BE2C (cell line): ENCODE measurements at regions not wholly inside any gene's neighbourhood (a gene's known extent, or its start where the extent isn't known, plus 50 kb on each side); places are given as distances from the start of the nearest gene placed in this dataset.
A peak's percentile ranks its signal among the peaks of the same experiment; 100 is the strongest.

ENCODE experiments used
- DNase-seq: peaks from one replicate; pipeline ENCODE4 v3.0.0-alpha.2; 2020
- H3K27me3 ChIP-seq: fragments of 250-450 bp; sonication (Bioruptor Pico); 2 replicates; pipeline ENCODE4 v1.5.1; 2020; ENCODE audit warnings: mild to moderate bottlenecking
- H3K36me3 ChIP-seq: fragments of 250-450 bp; sonication (Bioruptor Pico); 2 replicates; pipeline ENCODE4 v1.5.1; 2020; ENCODE audit warnings: mild to moderate bottlenecking
- H3K4me1 ChIP-seq: fragments of 250-450 bp; sonication (Bioruptor Pico); 2 replicates; pipeline ENCODE4 v1.5.1; 2020
- H3K4me3 ChIP-seq: 2 replicates; pipeline ENCODE4 v1.5.1; 2011; ENCODE audit warnings: low read depth, low read length
- H3K9me3 ChIP-seq: fragments of 250-450 bp; sonication (Bioruptor Pico); 2 replicates; pipeline ENCODE4 v1.5.1; 2020
- TF ChIP-seq, protein P1 (sequence below): IDR thresholded peaks from 2 replicates; pipeline ENCODE4 v1.5.1; 2012; ENCODE audit warnings: mild to moderate bottlenecking, low read depth, low read length

DNA sequence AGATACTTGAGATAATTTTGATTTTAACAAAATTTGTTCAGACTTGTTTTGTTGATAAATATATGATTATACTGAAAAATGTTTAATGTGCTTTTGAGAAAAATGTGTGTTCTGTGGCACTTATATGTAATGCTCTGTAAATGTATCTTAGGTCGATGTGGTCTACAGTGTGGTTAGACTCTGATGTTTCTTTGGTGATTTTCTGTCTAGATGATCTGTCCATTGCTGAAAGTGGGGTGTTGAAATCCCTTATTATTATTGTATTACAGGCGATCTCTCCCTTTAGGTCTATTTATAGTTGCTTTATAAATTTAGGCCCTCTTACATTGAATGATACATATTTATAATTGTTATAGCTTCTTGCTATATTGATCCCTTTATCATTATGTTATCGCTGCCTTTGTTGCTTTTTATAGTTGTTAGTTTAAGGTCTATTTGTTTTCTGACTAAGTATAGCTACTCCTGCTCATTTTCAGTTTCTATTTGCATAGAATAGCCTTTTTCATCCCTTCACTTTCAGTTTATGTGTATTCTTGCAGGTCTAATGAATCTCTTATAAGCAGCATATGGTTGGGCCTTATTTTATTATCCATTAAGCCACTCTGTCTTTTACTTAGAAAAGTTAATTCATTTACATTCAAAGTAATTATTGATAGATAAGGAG, 124.3 kb downstream of the MRPS30 start:
- Histone ChIP-seq H3K27me3 (no peaks in the 10 kb centered on the region), H3K4me1 (no peaks in the 10 kb centered on the region), H3K4me3 (no peak overlapping the region), H3K9me3 (no peaks in the 10 kb centered on the region), H3K36me3 (no peaks in the 10 kb centered on the region)
- no peak for DNase-seq
- TF ChIP-seq, protein P1, sequence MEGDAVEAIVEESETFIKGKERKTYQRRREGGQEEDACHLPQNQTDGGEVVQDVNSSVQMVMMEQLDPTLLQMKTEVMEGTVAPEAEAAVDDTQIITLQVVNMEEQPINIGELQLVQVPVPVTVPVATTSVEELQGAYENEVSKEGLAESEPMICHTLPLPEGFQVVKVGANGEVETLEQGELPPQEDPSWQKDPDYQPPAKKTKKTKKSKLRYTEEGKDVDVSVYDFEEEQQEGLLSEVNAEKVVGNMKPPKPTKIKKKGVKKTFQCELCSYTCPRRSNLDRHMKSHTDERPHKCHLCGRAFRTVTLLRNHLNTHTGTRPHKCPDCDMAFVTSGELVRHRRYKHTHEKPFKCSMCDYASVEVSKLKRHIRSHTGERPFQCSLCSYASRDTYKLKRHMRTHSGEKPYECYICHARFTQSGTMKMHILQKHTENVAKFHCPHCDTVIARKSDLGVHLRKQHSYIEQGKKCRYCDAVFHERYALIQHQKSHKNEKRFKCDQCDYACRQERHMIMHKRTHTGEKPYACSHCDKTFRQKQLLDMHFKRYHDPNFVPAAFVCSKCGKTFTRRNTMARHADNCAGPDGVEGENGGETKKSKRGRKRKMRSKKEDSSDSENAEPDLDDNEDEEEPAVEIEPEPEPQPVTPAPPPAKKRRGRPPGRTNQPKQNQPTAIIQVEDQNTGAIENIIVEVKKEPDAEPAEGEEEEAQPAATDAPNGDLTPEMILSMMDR: no peak

DNA sequence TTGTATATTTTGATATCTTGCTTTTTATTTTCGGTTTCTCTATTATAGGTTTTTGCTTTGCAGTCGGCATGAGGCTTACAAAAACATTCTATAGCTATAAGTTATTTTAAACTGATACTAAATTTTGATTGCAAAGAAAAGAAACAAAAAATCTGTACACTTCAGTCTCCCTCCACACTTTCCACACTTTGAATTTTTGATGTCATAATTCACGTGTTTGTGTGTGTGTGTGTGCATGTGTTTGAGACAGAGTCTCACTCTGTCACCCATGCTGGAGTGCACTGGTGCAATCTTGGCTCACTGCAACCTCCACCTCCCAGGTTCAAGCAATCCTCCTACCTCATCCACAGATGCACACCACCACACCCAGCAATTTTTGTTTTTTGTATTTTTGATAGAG, 124.9 kb downstream of the MRPS30 start:
- no peaks in the 10 kb centered on the region for H3K27me3 ChIP-seq
- DNase-seq: no peak
- TF ChIP-seq, protein P1: no peak
- no peaks in the 10 kb centered on the region for H3K36me3 ChIP-seq
- no peak overlapping the region for H3K4me3 ChIP-seq
- no peaks in the 10 kb centered on the region for H3K9me3 ChIP-seq
- H3K4me1 ChIP-seq: no peaks in the 10 kb centered on the region

DNA sequence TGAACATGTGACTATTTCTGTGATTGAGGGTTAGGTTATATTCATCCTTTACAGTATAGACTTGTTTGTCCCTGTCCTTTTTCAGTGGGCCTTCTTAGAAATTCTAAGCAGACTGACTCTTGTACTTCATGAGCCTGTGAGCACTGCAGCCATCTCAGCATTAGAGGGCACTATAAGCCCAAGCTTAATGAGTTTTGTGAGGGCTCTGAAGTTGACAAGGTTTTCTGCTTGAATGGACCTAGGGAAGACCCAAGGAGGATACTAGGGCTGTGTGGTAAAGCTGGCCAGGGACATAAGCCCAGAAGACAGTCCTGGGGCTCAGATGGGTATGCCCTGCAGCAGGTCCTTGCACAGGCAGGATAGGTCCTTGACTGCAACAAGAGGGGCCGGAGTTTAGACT, 126.5 kb downstream of the MRPS30 start:
- H3K4me1 ChIP-seq: no peaks in the 10 kb centered on the region
- no peaks in the 10 kb centered on the region for H3K9me3 ChIP-seq
- DNase-seq: peak; percentile 35
- no peaks in the 10 kb centered on the region for H3K36me3 ChIP-seq
- no peaks in the 10 kb centered on the region for H3K27me3 ChIP-seq
- H3K4me3 ChIP-seq: no peak overlapping the region
- TF ChIP-seq, protein P1: peak; percentile 84

DNA sequence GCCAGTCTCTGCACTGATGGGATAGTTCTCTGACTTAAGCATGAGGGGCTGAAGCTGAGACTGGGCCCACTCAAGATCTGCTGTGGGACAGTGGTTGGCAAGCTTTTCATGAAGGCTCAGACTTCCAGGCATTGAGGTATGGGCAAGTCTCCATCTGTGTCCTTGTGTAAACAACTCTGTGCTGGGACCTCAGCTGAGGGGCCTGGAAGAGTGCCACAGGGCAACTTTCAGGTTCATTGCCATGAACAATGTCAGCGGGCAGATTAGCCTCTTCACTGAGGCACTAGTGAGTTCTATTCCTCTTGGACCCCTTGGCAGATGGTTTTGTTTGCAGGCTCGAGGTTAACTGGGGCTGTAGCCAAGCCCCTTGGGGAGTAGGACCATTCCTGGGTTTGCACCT, 127.1 kb downstream of the MRPS30 start:
- Histone ChIP-seq H3K36me3 (no peaks in the 10 kb centered on the region), H3K27me3 (no peaks in the 10 kb centered on the region), H3K4me3 (no peak overlapping the region), H3K9me3 (no peaks in the 10 kb centered on the region), H3K4me1 (no peaks in the 10 kb centered on the region)
- DNase-seq: no peak
- TF ChIP-seq, protein P1: no peak

DNA sequence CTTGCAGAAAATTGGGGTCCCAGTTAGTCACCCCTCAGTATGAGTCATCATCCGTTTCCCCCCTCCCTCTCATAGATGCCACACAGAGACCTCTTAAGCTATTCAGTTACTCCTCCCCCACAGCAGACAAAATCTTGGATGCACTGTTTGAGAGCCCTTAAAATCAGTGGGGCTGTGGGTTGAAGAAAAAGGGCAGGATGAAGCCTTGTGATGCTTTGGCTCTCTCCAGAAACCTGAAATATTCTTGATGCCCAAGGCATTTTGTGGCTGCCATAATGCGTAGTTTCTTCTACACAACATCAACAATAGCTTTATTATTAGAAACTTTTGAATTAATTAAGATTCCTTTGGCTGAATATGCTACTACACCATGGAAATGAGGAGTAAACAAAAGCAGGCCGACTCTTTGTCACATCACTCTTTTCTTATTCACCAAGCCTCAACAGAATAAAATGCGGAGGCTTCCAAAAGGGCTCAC, 133.8 kb downstream of the MRPS30 start:
- Histone ChIP-seq H3K4me3 (no peak overlapping the region), H3K4me1 (no peaks in the 10 kb centered on the region), H3K27me3 (no peaks in the 10 kb centered on the region), H3K9me3 (no peaks in the 10 kb centered on the region), H3K36me3 (no peaks in the 10 kb centered on the region)
- TF ChIP-seq, protein P1: no peak
- DNase-seq: no peak

DNA sequence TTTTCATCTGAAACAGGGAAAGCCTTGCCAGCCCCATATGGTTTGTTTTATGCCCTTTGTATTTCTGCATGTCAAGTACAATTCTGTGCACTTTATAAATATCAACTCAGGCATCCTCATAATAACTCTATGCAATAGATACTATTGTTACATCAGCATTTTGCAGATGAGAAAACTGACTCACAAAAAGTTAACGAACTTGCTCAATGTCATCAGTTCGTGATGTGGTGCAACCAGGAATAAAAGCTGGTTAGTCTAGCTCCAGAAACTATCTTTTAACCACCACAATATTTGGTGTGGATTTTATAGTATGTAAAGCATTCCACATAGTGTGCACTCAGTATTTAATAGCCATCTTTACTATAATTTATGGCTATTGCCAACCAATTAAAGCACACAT, 134.9 kb downstream of the MRPS30 start:
- TF ChIP-seq, protein P1: no peak
- Histone ChIP-seq H3K36me3 (no peaks in the 10 kb centered on the region), H3K27me3 (no peaks in the 10 kb centered on the region), H3K9me3 (no peaks in the 10 kb centered on the region), H3K4me3 (no peak overlapping the region), H3K4me1 (no peaks in the 10 kb centered on the region)
- no peak for DNase-seq
